GM21390 (cell line): ENCODE measurements at regions not wholly inside any gene's neighbourhood (a gene's known extent, or its start where the extent isn't known, plus 50 kb on each side); places are given as distances from the start of the nearest gene placed in this dataset.

Experiments
- ATAC-seq: cut with Tn5 transposase; IDR thresholded peaks from one replicate; pipeline ENCODE4 v1.9.1; 2021; ENCODE audit not compliant: unreplicated experiment

- no peak for ATAC-seq
These were observed 109.6 kb upstream of the BACH2 start for GRCh38 chr6:90406142-90406794.

- ATAC-seq = no peak
These were observed 107.1 kb upstream of the BACH2 start for GRCh38 chr6:90403489-90404381.

GRCh38 chr6:90402831-90403192, 106.2 kb upstream of the BACH2 start:
- no peak for ATAC-seq

- no peak for ATAC-seq
These were observed 105.5 kb upstream of the BACH2 start for GRCh38 chr6:90401933-90402830.

- no peak for ATAC-seq
These were observed 103.3 kb upstream of the BACH2 start for GRCh38 chr6:90399970-90400369.

- ATAC-seq = peak; percentile 51
These were observed 101.5 kb upstream of the BACH2 start for GRCh38 chr6:90397929-90398674.

GRCh38 chr6:90397047-90397446, 100.4 kb upstream of the BACH2 start:
- no peak for ATAC-seq

- no peak for ATAC-seq
These were observed 96.7 kb upstream of the BACH2 start for GRCh38 chr6:90393232-90393884.

GRCh38 chr6:90390379-90390778, 93.7 kb upstream of the BACH2 start:
- ATAC-seq = no peak

GRCh38 chr6:90388395-90388794, 91.8 kb upstream of the BACH2 start:
- ATAC-seq = no peak

GRCh38 chr6:90387826-90388225, 91.2 kb upstream of the BACH2 start:
- ATAC-seq = no peak

- no peak for ATAC-seq
These were observed 90.7 kb upstream of the BACH2 start for GRCh38 chr6:90387383-90387775.

GRCh38 chr6:90386399-90387382, 90.0 kb upstream of the BACH2 start:
- no peak for ATAC-seq

GRCh38 chr6:90385759-90386313, 89.2 kb upstream of the BACH2 start:
- no peak for ATAC-seq

- ATAC-seq = no peak
These were observed 88.1 kb upstream of the BACH2 start for GRCh38 chr6:90384720-90385119.

GRCh38 chr6:90383196-90383822, 86.7 kb upstream of the BACH2 start:
- ATAC-seq = peak; percentile 70

GRCh38 chr6:90382760-90383159, 86.1 kb upstream of the BACH2 start:
- no peak for ATAC-seq
